IMR-90 (cell line): ENCODE measurements at regions not wholly inside any gene's neighbourhood (a gene's known extent, or its start where the extent isn't known, plus 50 kb on each side); places are given as distances from the start of the nearest gene placed in this dataset.
"Not testable (repeated sequence)": the region's sequence is repeated elsewhere in the genome, so short reads cannot be mapped to it uniquely, and the experiment has no call there.

Experiments
- CEBPB ChIP-seq: IDR thresholded peaks from 2 replicates; pipeline ENCODE4 v1.6.1; 2012; ENCODE audit warnings: low read depth, low read length, improper control_type of control experiment
- ELK1 ChIP-seq: fragments of 150-350 bp; IDR thresholded peaks from 2 replicates; pipeline ENCODE4 v1.6.1; 2016; ENCODE audit warnings: low read depth, mild to moderate bottlenecking, low read length, moderate library complexity, borderline replicate concordance
- MAFK ChIP-seq: IDR thresholded peaks from 2 replicates; pipeline ENCODE4 v1.6.1; 2012; ENCODE audit warnings: low read depth, low read length, improper control_type of control experiment
- POLR2A ChIP-seq: IDR thresholded peaks from 2 replicates; pipeline ENCODE4 v1.6.1; 2012; ENCODE audit warnings: mild to moderate bottlenecking, low read depth, low read length
- USF2 ChIP-seq: fragments of 150-350 bp; IDR thresholded peaks from 2 replicates; pipeline ENCODE4 v1.6.1; 2017; ENCODE audit warnings: mild to moderate bottlenecking, antibody characterized with exemption, low read length, low read depth
- TF ChIP-seq, protein P1 (sequence below): conservative IDR thresholded peaks from 2 replicates; pipeline ENCODE4 v1.5.1; 2012; ENCODE audit warnings: mild to moderate bottlenecking, low read depth, low read length, improper control_type of control experiment

DNA sequence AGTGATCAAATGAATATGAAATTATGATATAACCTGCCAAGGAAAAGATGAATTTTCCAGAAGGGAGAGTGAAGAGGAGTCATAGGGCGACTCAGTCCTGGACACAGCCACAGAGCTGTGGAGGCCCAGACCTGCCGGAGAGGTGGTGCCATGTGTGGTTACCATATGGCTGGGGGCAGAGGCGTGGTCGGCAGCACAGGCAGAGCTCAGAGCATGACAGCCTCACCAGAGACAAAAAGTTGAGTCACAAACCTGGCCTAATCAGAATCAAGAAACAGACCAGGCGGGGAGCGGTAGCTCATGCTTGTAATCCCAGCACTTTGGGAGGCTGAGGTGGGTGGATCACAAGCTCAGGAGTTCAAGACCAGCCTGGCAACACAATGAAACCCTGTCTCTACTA lies 57.8 kb upstream of the KIF2A start:
- TF ChIP-seq, protein P1, sequence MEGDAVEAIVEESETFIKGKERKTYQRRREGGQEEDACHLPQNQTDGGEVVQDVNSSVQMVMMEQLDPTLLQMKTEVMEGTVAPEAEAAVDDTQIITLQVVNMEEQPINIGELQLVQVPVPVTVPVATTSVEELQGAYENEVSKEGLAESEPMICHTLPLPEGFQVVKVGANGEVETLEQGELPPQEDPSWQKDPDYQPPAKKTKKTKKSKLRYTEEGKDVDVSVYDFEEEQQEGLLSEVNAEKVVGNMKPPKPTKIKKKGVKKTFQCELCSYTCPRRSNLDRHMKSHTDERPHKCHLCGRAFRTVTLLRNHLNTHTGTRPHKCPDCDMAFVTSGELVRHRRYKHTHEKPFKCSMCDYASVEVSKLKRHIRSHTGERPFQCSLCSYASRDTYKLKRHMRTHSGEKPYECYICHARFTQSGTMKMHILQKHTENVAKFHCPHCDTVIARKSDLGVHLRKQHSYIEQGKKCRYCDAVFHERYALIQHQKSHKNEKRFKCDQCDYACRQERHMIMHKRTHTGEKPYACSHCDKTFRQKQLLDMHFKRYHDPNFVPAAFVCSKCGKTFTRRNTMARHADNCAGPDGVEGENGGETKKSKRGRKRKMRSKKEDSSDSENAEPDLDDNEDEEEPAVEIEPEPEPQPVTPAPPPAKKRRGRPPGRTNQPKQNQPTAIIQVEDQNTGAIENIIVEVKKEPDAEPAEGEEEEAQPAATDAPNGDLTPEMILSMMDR: not testable (repeated sequence)
- not testable (repeated sequence) for TF ChIP-seq CEBPB, ELK1, POLR2A, MAFK, USF2
